Suprapubic skin (tissue), 4 donors: ENCODE measurements at regions not wholly inside any gene's neighbourhood (a gene's known extent, or its start where the extent isn't known, plus 50 kb on each side); places are given as distances from the start of the nearest gene placed in this dataset.

Experiments
- DNase-seq, 2 donors: peaks; one replicate each; pipeline ENCODE4 v3.0.0-alpha.2; 2019; ENCODE audit warnings: low spot score in 2 of 2
- H3K27ac ChIP-seq: fragments of 200-600 bp; sonication (generic); one replicate; pipeline ENCODE4 v1.5.1; 2019
- H3K27me3 ChIP-seq: fragments of 200-600 bp; sonication (generic); one replicate; pipeline ENCODE4 v1.5.1; 2019
- H3K36me3 ChIP-seq: fragments of 200-600 bp; sonication (generic); one replicate; pipeline ENCODE4 v1.5.1; 2019
- H3K4me1 ChIP-seq: fragments of 200-600 bp; sonication (generic); one replicate; pipeline ENCODE4 v1.5.1; 2019
- H3K4me3 ChIP-seq: fragments of 200-600 bp; sonication (generic); one replicate; pipeline ENCODE4 v1.5.1; 2019; ENCODE audit warnings: mild to moderate bottlenecking
- H3K9me3 ChIP-seq: fragments of 200-600 bp; sonication (generic); one replicate; pipeline ENCODE4 v1.5.1; 2019
- EP300 ChIP-seq: sonication (generic); formaldehyde crosslinking; IDR thresholded peaks from one replicate; pipeline ENCODE4 v1.6.1; 2017; ENCODE audit warnings: antibody characterized with exemption
- POLR2A ChIP-seq, 2 donors: fragments of 450-650 bp; IDR thresholded peaks; one replicate each; pipeline ENCODE4 v1.6.1; 2017; ENCODE audit warnings: antibody characterized with exemption in 2 of 2, mild to moderate bottlenecking in 2 of 2, moderate library complexity in 2 of 2
- POLR2AphosphoS5 ChIP-seq, 3 donors: sonication (generic); formaldehyde crosslinking; IDR thresholded peaks; one replicate each; pipeline ENCODE4 v1.6.1; 2017; ENCODE audit warnings: antibody characterized with exemption in 3 of 3
- WGBS: methylation state at CpG from one replicate; pipeline ENCODE4 v1.1.5; 2018; 5-methylcytosine and 5-hydroxymethylcytosine counted together
- TF ChIP-seq, protein P1 (sequence below), 2 donors: fragments of 200-600 bp in 1 of 2; fragments of 450-650 bp in 1 of 2; sonication (generic) in 1 of 2; IDR thresholded peaks; one replicate each; pipeline ENCODE4 v1.5.1; 2016 to 2019; ENCODE audit warnings: antibody characterized with exemption in 2 of 2, mild to moderate bottlenecking in 1 of 2, moderate library complexity in 1 of 2

DNA sequence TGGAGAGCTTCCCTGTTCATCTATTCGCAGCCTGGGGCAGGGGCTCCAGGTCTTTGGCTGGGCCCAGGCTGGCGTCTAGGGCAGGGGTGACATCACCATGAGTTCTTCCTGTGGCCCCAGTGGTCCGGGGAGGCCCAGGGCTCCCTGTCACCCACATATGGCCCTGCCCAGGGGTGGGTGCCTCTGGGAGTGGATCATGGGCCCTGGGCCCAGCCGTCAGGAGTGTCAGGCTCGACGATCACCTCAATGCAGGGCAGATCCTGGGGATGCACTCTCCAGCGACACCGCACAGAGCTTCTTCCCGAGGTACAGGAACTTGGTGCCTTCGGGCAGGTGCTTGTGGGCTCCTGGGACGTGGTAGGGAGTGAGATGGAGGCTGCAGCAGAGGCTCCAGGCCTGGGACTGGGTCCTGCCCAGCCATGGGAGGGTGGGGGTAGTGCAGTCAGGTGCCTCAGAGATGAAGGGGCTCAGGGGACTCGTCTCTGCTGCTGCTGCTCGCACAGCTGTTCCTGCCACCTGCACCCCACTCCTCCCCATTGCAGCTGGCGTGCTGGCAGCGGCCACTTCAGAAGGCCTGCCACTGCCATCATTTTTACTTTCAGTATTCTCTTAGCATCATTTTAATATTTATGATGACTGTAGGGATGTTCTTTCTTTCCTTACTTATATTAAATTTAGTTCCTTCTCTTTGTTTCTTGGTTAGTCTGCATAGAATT lies 196.0 kb upstream of the VRK2 start:
- Histone ChIP-seq H3K27ac (no peak overlapping the region), H3K9me3 (no peaks in the 10 kb centered on the region), H3K4me1 (no peaks in the 10 kb centered on the region), H3K36me3 (no peaks in the 10 kb centered on the region), H3K4me3 (no peak overlapping the region), H3K27me3 (no peaks in the 10 kb centered on the region)
- no peak for DNase-seq
- WGBS, result 86% methylated on average over 6 of the region's 15 CpGs
- TF ChIP-seq EP300 (no peak), POLR2AphosphoS5 (IDR thresholded peaks at IDR 0.05) (no peak), POLR2A (IDR thresholded peaks at IDR 0.05) (no peak)
- TF ChIP-seq, protein P1, sequence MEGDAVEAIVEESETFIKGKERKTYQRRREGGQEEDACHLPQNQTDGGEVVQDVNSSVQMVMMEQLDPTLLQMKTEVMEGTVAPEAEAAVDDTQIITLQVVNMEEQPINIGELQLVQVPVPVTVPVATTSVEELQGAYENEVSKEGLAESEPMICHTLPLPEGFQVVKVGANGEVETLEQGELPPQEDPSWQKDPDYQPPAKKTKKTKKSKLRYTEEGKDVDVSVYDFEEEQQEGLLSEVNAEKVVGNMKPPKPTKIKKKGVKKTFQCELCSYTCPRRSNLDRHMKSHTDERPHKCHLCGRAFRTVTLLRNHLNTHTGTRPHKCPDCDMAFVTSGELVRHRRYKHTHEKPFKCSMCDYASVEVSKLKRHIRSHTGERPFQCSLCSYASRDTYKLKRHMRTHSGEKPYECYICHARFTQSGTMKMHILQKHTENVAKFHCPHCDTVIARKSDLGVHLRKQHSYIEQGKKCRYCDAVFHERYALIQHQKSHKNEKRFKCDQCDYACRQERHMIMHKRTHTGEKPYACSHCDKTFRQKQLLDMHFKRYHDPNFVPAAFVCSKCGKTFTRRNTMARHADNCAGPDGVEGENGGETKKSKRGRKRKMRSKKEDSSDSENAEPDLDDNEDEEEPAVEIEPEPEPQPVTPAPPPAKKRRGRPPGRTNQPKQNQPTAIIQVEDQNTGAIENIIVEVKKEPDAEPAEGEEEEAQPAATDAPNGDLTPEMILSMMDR (IDR thresholded peaks at IDR 0.05), result no peak

DNA sequence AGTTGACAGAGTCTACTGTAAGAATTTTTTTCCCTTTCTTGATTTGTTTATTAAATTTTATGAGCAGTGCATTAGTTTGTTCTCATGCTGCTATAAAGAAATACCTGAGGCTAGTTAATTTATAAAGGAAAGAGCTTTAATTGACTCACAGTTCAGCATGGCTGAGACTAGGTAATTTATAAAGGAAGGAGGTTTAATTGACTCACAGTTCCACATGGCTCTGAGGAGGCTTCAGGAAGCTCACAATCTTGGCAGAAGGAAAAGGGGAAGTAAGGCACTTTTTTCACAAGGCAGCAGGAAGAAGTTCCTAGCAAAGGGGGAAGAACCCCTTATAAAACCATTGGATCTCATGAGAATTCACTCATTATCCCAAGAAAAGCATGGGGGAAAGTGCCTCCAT lies 191.4 kb upstream of the VRK2 start:
- TF ChIP-seq POLR2A (IDR thresholded peaks at IDR 0.05), result no peak
- no peak for TF ChIP-seq POLR2AphosphoS5 (IDR thresholded peaks at IDR 0.05)
- Histone ChIP-seq H3K4me3 (no peak overlapping the region), H3K36me3 (no peaks in the 10 kb centered on the region), H3K27me3 (no peaks in the 10 kb centered on the region), H3K9me3 (no peaks in the 10 kb centered on the region), H3K4me1 (no peaks in the 10 kb centered on the region), H3K27ac (no peak overlapping the region)
- DNase-seq, result no peak

DNA sequence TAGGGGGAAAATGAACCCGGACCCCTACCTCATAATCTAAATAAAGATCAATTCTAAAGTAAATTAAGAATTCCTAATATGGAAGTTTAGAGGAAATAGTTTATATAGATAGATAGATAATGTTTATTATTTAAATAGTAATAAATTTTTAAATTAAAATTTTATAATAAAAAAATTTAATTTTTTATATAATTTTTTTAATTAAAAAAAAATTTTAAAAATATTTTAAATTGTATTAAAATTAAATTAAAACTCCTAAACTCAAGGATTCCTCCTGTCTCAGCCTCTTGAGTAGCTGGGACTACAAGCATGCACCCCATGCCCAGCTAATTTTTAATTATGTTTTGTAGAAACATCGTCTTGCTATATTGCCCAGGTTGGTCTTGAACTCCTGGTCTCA lies 186.9 kb upstream of the VRK2 start:
- Histone ChIP-seq H3K4me1 (no peaks in the 10 kb centered on the region), H3K4me3 (no peak overlapping the region), H3K9me3 (no peaks in the 10 kb centered on the region), H3K27me3 (no peaks in the 10 kb centered on the region), H3K36me3 (no peaks in the 10 kb centered on the region), H3K27ac (no peak overlapping the region)
- WGBS, result 93% methylated on average over 2 of the region's 2 CpGs
- TF ChIP-seq POLR2A (IDR thresholded peaks at IDR 0.05) (no peak), POLR2AphosphoS5 (IDR thresholded peaks at IDR 0.05) (no peak), EP300 (no peak)
- TF ChIP-seq, protein P1 (IDR thresholded peaks at IDR 0.05), result no peak
- DNase-seq, result no peak

DNA sequence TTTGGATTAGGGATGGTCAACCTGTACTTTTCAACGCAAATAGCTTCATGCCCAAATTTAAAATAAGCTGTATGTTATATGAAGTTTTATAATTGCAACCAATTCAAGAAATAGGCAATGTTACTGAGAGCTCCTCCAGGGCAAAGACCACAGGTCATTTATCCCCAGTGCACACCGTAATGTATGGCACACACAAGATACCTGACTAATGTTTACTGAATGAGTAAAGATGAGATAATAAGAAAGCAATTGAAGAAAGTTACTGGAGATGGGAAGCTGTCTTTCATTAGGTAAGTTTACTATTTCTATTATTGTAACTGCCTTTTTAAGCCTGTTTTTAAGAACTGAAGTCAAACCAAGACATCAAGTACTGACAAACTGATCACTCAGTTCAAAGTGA lies 184.5 kb upstream of the VRK2 start:
- TF ChIP-seq, protein P1 (IDR thresholded peaks at IDR 0.05), result no peak
- TF ChIP-seq POLR2AphosphoS5 (IDR thresholded peaks at IDR 0.05), result no peak
- no peak for TF ChIP-seq EP300
- TF ChIP-seq POLR2A (IDR thresholded peaks at IDR 0.05), result no peak
- no peaks in the 10 kb centered on the region for H3K4me1 ChIP-seq
- 80% methylated on average over 2 of the region's 2 CpGs for WGBS
- no peak overlapping the region for H3K4me3 ChIP-seq
- no peak overlapping the region for H3K27ac ChIP-seq
- no peaks in the 10 kb centered on the region for H3K27me3 ChIP-seq
- DNase-seq, result no peak
- H3K9me3 ChIP-seq, result no peaks in the 10 kb centered on the region
- no peaks in the 10 kb centered on the region for H3K36me3 ChIP-seq

DNA sequence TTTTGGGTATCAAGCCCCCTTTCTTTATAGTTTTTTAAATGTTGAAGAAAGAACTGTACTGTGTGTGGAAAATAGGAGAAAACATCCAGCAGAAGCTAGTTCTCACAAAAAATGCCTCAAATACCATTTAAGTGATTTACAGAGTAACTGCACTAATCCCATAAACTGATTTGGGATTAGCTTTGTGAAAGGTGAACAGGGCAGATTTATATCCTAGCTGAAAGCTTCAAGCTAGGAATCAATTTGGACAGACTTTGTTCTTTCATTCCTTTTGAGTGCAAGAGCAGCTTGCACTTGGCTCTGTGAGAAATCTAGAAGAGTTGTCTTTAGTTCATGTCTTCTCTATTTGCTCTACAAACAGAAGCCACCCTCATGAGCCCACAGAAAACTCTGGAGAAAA lies 183.9 kb upstream of the VRK2 start:
- Histone ChIP-seq H3K36me3 (no peaks in the 10 kb centered on the region), H3K27ac (no peak overlapping the region), H3K9me3 (no peaks in the 10 kb centered on the region), H3K4me3 (no peak overlapping the region), H3K4me1 (no peaks in the 10 kb centered on the region), H3K27me3 (no peaks in the 10 kb centered on the region)
- DNase-seq, result no peak
- TF ChIP-seq POLR2A (IDR thresholded peaks at IDR 0.05) (no peak), POLR2AphosphoS5 (IDR thresholded peaks at IDR 0.05) (no peak), EP300 (no peak)
- TF ChIP-seq, protein P1 (IDR thresholded peaks at IDR 0.05), result no peak

DNA sequence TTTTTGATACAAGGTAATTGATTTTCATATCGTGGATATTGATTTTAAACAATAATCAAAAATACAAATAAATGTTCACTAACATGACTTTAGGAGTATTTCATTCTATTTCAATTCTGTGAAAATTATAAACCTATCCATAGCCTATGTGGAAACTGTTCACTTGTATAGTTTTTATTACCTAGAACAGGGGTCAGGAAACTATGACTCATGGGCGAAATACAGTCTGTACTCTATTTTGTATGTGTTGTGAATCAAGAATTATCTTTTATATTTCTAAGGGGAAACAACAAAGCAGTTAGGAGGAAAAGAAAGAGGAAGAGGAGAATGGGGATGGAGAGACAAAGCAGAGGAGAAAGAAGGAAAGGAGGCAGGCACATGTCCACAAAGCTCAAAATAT lies 181.7 kb upstream of the VRK2 start:
- no peaks in the 10 kb centered on the region for H3K27me3 ChIP-seq
- no peaks in the 10 kb centered on the region for H3K36me3 ChIP-seq
- H3K27ac ChIP-seq, result no peak overlapping the region
- H3K4me3 ChIP-seq, result no peak overlapping the region
- H3K4me1 ChIP-seq, result no peaks in the 10 kb centered on the region
- WGBS, result 96% methylated on average over 2 of the region's 2 CpGs
- DNase-seq, result no peak
- TF ChIP-seq, protein P1 (IDR thresholded peaks at IDR 0.05), result no peak
- TF ChIP-seq EP300 (no peak), POLR2A (IDR thresholded peaks at IDR 0.05) (no peak), POLR2AphosphoS5 (IDR thresholded peaks at IDR 0.05) (no peak)
- H3K9me3 ChIP-seq, result no peaks in the 10 kb centered on the region
